NOMO-1 treated with dmso at 0.1 percent for 144 hours (cell line): ENCODE measurements at regions not wholly inside any gene's neighbourhood (a gene's known extent, or its start where the extent isn't known, plus 50 kb on each side); places are given as distances from the start of the nearest gene placed in this dataset.
"Not testable (repeated sequence)": the region's sequence is repeated elsewhere in the genome, so short reads cannot be mapped to it uniquely, and the experiment has no call there.

Experiments
- DNase-seq: peaks from one replicate; lab custom pipeline; 2025; ENCODE audit not compliant: unreplicated experiment; lab: John Stamatoyannopoulos, UW

GRCh38 chr7:34331102-34331501 is 326.9 kb upstream of the NPSR1 start:
- DNase-seq: no peak

GRCh38 chr7:34332006-34332405 is 326.0 kb upstream of the NPSR1 start:
- DNase-seq: no peak

DNA sequence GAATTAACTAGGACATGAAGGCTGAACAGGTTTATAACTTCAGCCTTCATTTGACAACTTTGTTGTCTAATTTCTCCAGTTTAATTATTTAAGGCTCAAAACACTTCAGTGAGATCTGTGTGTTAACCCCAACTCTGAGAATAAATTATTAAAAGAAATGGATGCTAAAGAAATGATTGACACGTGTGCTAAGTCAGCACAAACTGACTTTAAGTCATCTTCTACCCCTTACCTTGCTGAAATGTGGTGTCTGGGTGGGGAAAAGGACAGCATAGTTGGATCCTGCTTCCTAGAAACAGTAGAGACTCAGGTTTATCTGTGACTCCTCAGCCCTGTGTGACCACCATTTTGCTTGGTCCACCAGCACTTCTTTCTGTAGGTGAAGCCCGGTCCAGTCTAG is 324.8 kb upstream of the NPSR1 start:
- no peak for DNase-seq

DNA sequence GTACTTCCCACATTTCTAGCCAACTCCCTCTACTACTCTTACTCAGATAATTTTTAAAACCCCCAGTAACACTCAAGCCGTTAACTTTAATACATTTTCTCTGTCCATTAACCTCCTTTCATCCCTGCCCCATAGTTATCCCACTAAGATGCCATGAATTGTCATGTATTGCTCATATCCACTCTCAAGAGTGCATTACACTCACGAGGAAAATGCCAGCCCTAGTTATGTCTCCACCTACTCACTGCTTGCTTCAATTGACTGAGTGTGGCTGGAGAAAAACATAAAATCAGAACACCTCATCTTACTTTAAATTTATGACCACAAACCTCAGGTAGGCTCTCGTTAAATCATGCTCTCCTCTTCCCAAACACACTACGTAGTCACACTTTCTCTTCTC is 324.1 kb upstream of the NPSR1 start:
- no peak for DNase-seq

DNA sequence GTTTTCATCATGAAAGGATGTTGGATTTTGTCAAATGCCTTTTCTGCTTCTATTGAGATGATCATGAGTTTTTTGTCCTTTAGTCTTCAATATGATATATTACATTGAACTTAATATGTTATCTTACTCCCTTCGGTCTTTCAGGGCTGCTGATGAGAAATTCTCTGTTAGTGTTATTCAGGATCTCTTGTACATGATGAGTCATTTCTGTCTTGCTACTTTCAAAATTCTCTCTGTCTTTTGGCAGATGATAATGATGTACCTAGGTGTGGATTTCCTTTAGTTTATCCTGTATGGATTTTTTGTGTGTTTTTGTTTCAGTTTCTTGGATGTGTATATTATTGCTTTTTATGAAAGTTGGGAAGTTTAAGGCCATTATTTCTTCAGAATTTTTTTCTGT is 320.9 kb upstream of the NPSR1 start:
- DNase-seq: no peak

- DNase-seq: no peak
Observed at GRCh38 chr7:34338961-34339526, 319.0 kb upstream of the NPSR1 start.

- no peak for DNase-seq
Observed at GRCh38 chr7:34341326-34341725, 316.7 kb upstream of the NPSR1 start.

- DNase-seq: no peak
Observed at GRCh38 chr7:34342387-34342786, 315.6 kb upstream of the NPSR1 start.

- DNase-seq: no peak
Observed at GRCh38 chr7:34343667-34344066, 314.4 kb upstream of the NPSR1 start.

- no peak for DNase-seq
Observed at GRCh38 chr7:34354011-34354410, 304.0 kb upstream of the NPSR1 start.

- DNase-seq: no peak
Observed at GRCh38 chr7:34354899-34355298, 303.1 kb upstream of the NPSR1 start.

GRCh38 chr7:34357068-34357467 is 300.9 kb upstream of the NPSR1 start:
- no peak for DNase-seq

GRCh38 chr7:34357946-34358345 is 300.1 kb upstream of the NPSR1 start:
- DNase-seq: no peak

DNA sequence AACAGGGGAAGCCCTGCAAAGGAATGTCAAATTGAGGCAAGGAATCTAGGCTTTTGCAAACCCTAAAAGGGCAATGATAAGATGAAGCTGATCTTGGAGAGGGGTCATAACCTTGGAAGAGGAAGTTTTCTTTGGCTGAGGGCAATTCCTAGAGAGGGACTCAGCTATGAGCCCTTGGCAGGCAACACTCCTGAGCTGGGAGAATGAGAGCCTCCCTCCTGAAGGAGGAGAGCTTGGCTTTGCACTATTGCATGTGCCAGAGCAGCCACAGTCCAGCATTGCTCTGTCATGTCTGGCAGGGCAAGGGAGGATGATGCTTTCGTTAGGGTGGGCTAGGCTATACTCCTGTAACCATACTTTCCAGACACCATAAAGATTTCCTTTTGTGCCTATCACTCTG is 299.4 kb upstream of the NPSR1 start:
- not testable (repeated sequence) for DNase-seq

DNA sequence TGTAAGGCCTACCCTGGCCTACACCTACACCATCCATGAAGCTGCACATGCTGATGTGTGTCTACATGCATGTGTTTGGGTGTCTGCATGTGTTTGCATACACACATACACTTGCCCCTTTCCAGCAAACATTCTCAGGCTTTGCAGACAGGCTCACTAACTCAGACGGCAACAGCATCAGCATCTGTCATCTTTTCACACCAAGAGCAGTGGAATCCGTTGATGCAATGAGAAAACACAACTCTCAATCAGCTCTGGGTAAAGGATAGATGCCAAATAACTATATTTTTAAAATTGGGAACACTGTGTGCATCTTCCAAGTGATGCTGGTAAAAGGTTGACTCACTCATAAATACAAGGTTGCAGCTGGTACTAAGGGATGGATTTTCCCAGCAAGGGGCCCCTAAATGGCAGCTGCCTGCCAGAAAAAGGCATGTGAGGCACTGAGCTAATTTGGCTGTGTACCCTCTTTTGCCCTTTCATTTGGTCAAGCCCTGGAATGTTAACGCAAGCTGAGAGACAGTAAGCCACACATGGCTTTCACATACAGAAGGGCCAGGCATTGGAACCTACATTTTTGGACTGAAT is 296.3 kb upstream of the NPSR1 start:
- no peak for DNase-seq

DNA sequence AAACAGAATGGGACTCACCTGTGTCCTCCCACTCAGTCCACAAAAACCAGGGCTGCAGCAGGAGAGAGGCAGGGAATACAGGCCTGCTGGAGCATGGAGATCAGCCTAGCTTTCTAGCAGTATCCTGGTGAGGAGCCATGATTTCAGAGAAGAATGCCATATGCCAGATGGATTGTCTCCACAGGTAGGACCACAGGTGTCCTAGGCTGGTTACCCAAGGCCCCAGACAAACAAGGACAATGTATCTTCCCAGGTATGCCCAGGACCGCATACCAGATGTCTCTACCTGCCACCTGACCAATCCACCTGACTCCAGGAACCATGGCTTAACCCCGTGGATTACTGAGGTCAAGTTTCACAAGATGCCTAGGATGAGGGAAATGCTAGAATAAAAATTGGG is 295.4 kb upstream of the NPSR1 start:
- DNase-seq: no peak

DNA sequence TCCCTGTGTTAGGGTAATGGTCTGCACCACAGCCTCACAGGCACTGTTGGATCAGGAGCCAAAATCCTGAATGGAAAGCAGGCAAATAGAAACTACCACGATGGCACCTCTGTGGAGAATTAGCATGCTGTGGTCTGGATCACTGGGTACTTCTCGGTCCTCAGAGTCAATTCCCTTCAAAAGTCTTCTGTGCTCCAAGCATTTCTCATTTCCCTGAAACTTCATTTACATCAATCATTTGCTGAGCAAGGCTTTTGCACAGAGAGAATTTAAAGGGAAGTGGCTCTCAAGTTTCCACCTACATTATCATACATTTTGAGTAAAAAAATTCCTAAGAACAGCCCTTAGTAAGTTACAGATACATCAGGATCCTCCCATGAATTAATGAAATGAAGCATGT is 293.9 kb upstream of the NPSR1 start:
- DNase-seq: no peak

GRCh38 chr7:34365011-34365410 is 293.0 kb upstream of the NPSR1 start:
- DNase-seq: no peak

DNA sequence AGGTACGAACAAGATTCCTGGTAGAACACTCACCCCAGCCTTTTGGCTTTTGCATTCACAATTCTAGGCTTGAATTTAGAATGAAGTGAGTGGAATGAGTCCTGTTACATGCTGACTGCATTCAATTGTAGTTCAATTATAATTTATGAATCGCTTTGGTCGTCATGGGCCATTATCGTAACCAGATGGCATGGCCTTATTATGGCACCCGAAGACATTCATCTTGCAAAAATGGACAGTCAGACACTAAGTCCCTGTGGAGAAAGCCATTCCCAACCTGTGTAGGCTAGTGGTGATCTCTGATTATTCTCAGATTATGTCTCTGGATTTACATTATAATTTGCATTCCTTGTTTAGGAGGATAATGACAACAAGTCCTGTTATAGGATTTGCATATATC is 292.4 kb upstream of the NPSR1 start:
- no peak for DNase-seq

DNA sequence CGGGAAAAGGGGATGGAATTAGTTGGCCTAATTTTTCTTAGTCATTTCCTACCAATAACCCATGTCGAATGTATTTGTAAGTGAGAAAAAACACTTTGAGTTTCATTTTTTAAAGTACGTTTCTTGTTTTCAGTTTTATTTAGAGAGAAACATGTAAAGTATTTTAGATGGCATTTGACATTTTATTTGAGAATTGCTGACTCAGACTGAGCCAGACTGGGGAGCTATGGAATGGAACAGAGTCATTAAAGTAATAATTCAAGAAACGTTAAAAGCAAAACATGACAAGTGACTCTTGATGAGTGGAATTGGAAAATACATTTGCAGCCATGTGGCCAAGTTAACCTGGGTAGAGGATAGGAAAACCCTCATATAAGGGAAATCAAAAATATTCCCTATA is 286.1 kb upstream of the NPSR1 start:
- DNase-seq: no peak

DNA sequence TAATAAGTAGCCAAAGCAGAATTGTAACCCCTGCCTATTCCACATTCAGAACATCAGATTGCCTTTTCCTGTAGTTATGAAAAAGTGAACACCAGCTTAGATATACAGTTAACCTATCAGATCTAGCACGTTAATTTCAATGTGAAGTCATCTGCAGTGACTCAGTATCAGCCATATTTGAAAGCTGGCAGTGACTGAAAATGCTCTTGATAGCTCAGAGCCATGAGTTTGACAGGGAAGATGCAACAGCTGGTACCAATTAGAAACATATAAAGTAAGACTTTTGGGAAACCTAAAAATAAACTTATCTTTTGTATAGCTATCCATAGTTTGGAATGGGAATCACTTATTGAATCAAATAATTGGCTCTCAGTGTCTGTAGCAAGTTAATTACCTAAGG is 284.1 kb upstream of the NPSR1 start:
- DNase-seq: no peak

DNA sequence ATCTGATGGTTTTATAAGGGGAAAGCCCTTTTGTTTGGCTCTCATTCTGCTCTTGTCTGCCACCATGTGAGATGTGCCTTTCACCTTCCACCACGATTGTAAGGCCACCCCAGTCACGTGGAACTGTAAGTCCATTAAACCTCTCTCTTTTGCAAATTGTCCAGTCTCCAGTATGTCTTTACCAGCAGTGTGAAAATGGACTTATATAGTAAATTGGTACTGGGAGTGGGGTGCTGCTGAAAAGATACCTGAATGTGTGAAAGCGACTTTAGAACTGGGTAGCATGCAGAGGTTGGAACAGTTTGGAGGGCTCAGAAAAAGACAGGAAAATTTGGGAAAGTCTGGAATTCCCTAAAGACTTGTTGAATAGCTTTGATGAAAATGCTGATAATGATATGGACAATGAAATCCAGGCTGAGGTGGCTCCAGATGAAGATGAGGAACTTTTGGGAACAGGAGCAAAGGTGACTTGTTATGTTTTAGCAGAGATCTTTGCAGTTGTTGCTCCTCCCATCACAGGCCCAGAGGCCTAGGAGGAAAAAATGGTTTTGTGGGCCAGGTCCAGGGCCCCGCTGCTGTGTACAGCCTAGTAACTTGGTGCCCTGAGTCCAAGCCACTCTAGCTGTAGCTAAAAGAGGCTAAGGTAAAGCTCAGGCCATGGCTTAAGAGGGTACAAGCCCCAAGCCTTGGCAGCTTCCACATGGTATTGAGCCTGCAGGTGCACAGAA is 275.7 kb upstream of the NPSR1 start:
- DNase-seq: no peak

DNA sequence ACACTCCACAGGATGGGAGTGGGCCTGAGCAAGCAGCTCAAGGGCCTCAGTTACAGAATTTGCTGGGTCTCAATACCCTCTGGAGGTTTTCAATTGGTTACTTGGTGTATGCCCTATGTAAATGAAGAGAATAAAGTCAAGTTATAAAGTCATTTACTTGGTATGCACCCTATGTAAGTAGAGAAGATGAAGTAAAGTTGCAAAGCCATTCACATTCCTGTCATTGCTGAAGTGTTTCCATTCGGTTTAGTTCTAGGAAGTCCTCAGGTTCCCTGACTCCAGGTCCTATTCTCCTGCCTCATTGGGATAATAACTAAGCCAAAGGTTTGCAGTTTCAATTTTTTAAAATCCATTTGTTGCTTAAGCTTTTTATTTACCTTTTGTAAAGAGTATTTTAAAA is 272.6 kb upstream of the NPSR1 start:
- no peak for DNase-seq
